DOHH2 (cell line): ENCODE measurements at regions not wholly inside any gene's neighbourhood (a gene's known extent, or its start where the extent isn't known, plus 50 kb on each side); places are given as distances from the start of the nearest gene placed in this dataset.
"Not testable (repeated sequence)": the region's sequence is repeated elsewhere in the genome, so short reads cannot be mapped to it uniquely, and the experiment has no call there.

ENCODE experiments used
- EZH2phosphoT487 ChIP-seq: fragments of 200-600 bp; sonication (generic); IDR thresholded peaks from 2 replicates; pipeline ENCODE4 v1.6.1; 2017; ENCODE audit warnings: borderline replicate concordance, mild to moderate bottlenecking, antibody characterized with exemption, low read length, moderate library complexity, mixed read lengths
- TF ChIP-seq, protein P1 (sequence below): fragments of 200-600 bp; sonication (generic); IDR thresholded peaks from one replicate; pipeline ENCODE4 v1.5.1; 2014; ENCODE audit warnings: antibody characterized with exemption, mild to moderate bottlenecking, low read depth, low read length; ENCODE audit not compliant: poor library complexity, severe bottlenecking

- TF ChIP-seq, protein P1, sequence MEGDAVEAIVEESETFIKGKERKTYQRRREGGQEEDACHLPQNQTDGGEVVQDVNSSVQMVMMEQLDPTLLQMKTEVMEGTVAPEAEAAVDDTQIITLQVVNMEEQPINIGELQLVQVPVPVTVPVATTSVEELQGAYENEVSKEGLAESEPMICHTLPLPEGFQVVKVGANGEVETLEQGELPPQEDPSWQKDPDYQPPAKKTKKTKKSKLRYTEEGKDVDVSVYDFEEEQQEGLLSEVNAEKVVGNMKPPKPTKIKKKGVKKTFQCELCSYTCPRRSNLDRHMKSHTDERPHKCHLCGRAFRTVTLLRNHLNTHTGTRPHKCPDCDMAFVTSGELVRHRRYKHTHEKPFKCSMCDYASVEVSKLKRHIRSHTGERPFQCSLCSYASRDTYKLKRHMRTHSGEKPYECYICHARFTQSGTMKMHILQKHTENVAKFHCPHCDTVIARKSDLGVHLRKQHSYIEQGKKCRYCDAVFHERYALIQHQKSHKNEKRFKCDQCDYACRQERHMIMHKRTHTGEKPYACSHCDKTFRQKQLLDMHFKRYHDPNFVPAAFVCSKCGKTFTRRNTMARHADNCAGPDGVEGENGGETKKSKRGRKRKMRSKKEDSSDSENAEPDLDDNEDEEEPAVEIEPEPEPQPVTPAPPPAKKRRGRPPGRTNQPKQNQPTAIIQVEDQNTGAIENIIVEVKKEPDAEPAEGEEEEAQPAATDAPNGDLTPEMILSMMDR, result not testable (repeated sequence)
- not testable (repeated sequence) for TF ChIP-seq EZH2phosphoT487
Measured at GRCh38 chr1:96604620-96605019, 117.0 kb upstream of the PTBP2 start.
